Fibroblast of skin of back (primary cell): ENCODE measurements at regions not wholly inside any gene's neighbourhood (a gene's known extent, or its start where the extent isn't known, plus 50 kb on each side); places are given as distances from the start of the nearest gene placed in this dataset.

Experiments
- DNase-seq: peaks from one replicate; pipeline ENCODE4 v3.0.0-alpha.2; 2013

- no peak for DNase-seq
Observed at GRCh38 chr10:129308953-129309564, 158.0 kb upstream of the MGMT start.

GRCh38 chr10:129309565-129309964 lies 157.5 kb upstream of the MGMT start:
- DNase-seq = no peak

- no peak for DNase-seq
Observed at GRCh38 chr10:129310881-129311280, 156.2 kb upstream of the MGMT start.

- no peak for DNase-seq
Observed at GRCh38 chr10:129319934-129320333, 147.1 kb upstream of the MGMT start.

- no peak for DNase-seq
Observed at GRCh38 chr10:129320340-129320739, 146.7 kb upstream of the MGMT start.

- DNase-seq = no peak
Observed at GRCh38 chr10:129321727-129322126, 145.3 kb upstream of the MGMT start.

GRCh38 chr10:129322933-129323820 lies 143.9 kb upstream of the MGMT start:
- DNase-seq = no peak

GRCh38 chr10:129323879-129324278 lies 143.2 kb upstream of the MGMT start:
- DNase-seq = no peak

GRCh38 chr10:129325893-129326292 lies 141.1 kb upstream of the MGMT start:
- no peak for DNase-seq

GRCh38 chr10:129328546-129328945 lies 138.5 kb upstream of the MGMT start:
- DNase-seq = peak; percentile 17

- no peak for DNase-seq
Observed at GRCh38 chr10:129329385-129330055, 137.5 kb upstream of the MGMT start.

- no peak for DNase-seq
Observed at GRCh38 chr10:129330211-129330610, 136.8 kb upstream of the MGMT start.

- DNase-seq = no peak
Observed at GRCh38 chr10:129331207-129331838, 135.7 kb upstream of the MGMT start.

GRCh38 chr10:129331839-129332220 lies 135.2 kb upstream of the MGMT start:
- DNase-seq = no peak

- peak; percentile 4 for DNase-seq
Observed at GRCh38 chr10:129332476-129332875, 134.6 kb upstream of the MGMT start.

GRCh38 chr10:129333706-129334105 lies 133.3 kb upstream of the MGMT start:
- DNase-seq = no peak

- DNase-seq = no peak
Observed at GRCh38 chr10:129334266-129334665, 132.8 kb upstream of the MGMT start.

GRCh38 chr10:129335396-129335795 lies 131.6 kb upstream of the MGMT start:
- no peak for DNase-seq

GRCh38 chr10:129335942-129336341 lies 131.1 kb upstream of the MGMT start:
- no peak for DNase-seq

GRCh38 chr10:129339191-129339590 lies 127.8 kb upstream of the MGMT start:
- no peak for DNase-seq

GRCh38 chr10:129339841-129340240 lies 127.2 kb upstream of the MGMT start:
- no peak for DNase-seq

- no peak for DNase-seq
Observed at GRCh38 chr10:129341087-129341486, 126.0 kb upstream of the MGMT start.

- DNase-seq = no peak
Observed at GRCh38 chr10:129342385-129342784, 124.7 kb upstream of the MGMT start.
